PC-9 (cell line): ENCODE measurements at regions not wholly inside any gene's neighbourhood (a gene's known extent, or its start where the extent isn't known, plus 50 kb on each side); places are given as distances from the start of the nearest gene placed in this dataset.
A peak's percentile ranks its signal among the peaks of the same experiment; 100 is the strongest.

Source experiments
- BruUV-seq: library from RNA; stranded (reverse); fragments of 400-500 nt; replicated peaks from 2 replicates; lab custom pipeline; 2021; lab: Mats Ljungman, UMichigan
- CTCF ChIA-PET: fragments of 300-600 bp; sonication (Branson Sonifier 250); formaldehyde crosslinking; loops from one replicate; lab custom pipeline; 2022; ENCODE audit warnings: antibody characterized with exemption; lab: Charles Lee
- POLR2A ChIA-PET: fragments of 300-600 bp; sonication (Branson Sonifier 250); formaldehyde crosslinking; loops from one replicate; lab custom pipeline; 2022; ENCODE audit warnings: antibody characterized with exemption; ENCODE audit not compliant: unreplicated experiment; lab: Charles Lee
- DNase-seq, 2 experiments: peaks; one replicate each; pipeline versions ENCODE4 v3.0.0 to v3.0.0-alpha.2; 2015 to 2022; ENCODE audit warnings: mixed read lengths in 1 of 2
- H2AFZ ChIP-seq: fragments of 200-600 bp; sonication (generic); 2 replicates; pipeline ENCODE4 v1.8.1; 2017; ENCODE audit warnings: antibody characterized with exemption
- H3F3A ChIP-seq: fragments of 200-600 bp; sonication (generic); 2 replicates; pipeline ENCODE4 v1.8.1; 2017; ENCODE audit warnings: antibody characterized with exemption, mild to moderate bottlenecking, low read depth; ENCODE audit not compliant: insufficient read depth
- H3K27ac ChIP-seq: fragments of 200-600 bp; sonication (generic); 2 replicates; pipeline ENCODE4 v1.6.1; 2016; ENCODE audit warnings: mixed run types
- H3K27me3 ChIP-seq: fragments of 200-600 bp; sonication (generic); 2 replicates; pipeline ENCODE4 v1.6.1; 2016; ENCODE audit warnings: low read depth, mixed run types; ENCODE audit not compliant: insufficient read depth
- H3K36me3 ChIP-seq: fragments of 200-600 bp; sonication (generic); 2 replicates; pipeline ENCODE4 v1.6.1; 2016; ENCODE audit warnings: low read depth, mixed run types
- H3K4me1 ChIP-seq: fragments of 200-600 bp; sonication (generic); replicated peaks from 2 replicates; pipeline ENCODE4 v1.6.1; 2016; ENCODE audit warnings: mixed run types; ENCODE audit not compliant: insufficient read depth
- H3K4me2 ChIP-seq: fragments of 200-600 bp; sonication (generic); 2 replicates; pipeline ENCODE4 v1.6.1; 2017; ENCODE audit warnings: mixed run types
- H3K4me3 ChIP-seq: fragments of 200-600 bp; sonication (generic); 2 replicates; pipeline ENCODE4 v1.6.1; 2016; ENCODE audit warnings: mixed run types
- H3K79me2 ChIP-seq: fragments of 200-600 bp; sonication (generic); 2 replicates; pipeline ENCODE4 v1.6.1; 2017; ENCODE audit warnings: low read depth, mixed run types
- H3K9me2 ChIP-seq: fragments of 200-600 bp; sonication (generic); 2 replicates; pipeline ENCODE4 v1.8.1; 2017; ENCODE audit warnings: mild to moderate bottlenecking; ENCODE audit not compliant: insufficient read depth
- H3K9me3 ChIP-seq: fragments of 200-600 bp; sonication (generic); 2 replicates; pipeline ENCODE4 v1.8.1; 2016; ENCODE audit warnings: low read depth; ENCODE audit not compliant: insufficient read depth
- H4K20me1 ChIP-seq: fragments of 200-600 bp; sonication (generic); 2 replicates; pipeline ENCODE4 v1.8.1; 2017; ENCODE audit not compliant: insufficient read depth
- EZH2 ChIP-seq: fragments of 200-600 bp; sonication (generic); IDR thresholded peaks from 2 replicates; pipeline ENCODE4 v1.8.0; 2017; ENCODE audit warnings: antibody characterized with exemption, low read depth
- intact Hi-C: fragments of 100-400 bp; cut with micrococcal nuclease; formaldehyde crosslinking; loops from one replicate; pipeline ENCODE4 v1.10.0; 2022; ENCODE audit not compliant: unreplicated experiment
- TF ChIP-seq, protein P1 (sequence below): fragments of 200-600 bp; sonication (generic); conservative IDR thresholded peaks from 2 replicates; pipeline ENCODE4 v1.6.1; 2017; ENCODE audit warnings: mixed run types, antibody characterized with exemption, mild to moderate bottlenecking, moderate library complexity

DNA sequence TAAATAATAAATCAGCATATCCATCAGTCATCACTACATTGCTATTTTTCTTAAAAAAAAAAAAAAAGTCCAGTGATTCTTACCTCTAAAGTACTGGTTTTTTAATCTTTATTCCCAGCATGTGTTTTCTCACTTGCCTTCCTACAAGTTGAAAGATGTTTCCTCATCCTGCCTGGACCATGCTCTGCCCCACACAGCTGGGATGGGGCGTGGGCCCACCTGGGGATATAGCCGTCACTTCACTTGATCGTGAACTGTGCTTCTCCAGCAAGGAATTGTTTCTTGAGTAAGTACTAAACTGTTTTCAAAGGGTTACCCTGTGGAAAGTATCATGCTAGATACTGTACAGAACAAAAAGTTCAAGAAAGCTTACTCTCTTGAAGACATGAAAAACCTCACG lies 212.6 kb upstream of the HTR1E start:
- no peaks in the 10 kb centered on the region for H3K79me2 ChIP-seq
- no TSS peak for BruUV-seq
- peaks cover 25% of the 10 kb centered on the region; the same call in 1 of the 2 replicates for H3K4me1 ChIP-seq
- H3K4me2 ChIP-seq = no peak overlapping the region
- ChIA-PET POLR2A (no interaction called here), CTCF (no interaction called here)
- no peaks in the 10 kb centered on the region for H4K20me1 ChIP-seq
- H3K9me3 ChIP-seq = no peaks in the 10 kb centered on the region
- no peaks in the 10 kb centered on the region for H3K9me2 ChIP-seq
- H3K27ac ChIP-seq = no peak overlapping the region
- H3K4me3 ChIP-seq = no peak overlapping the region
- intact Hi-C loops = no loop called here
- no peaks in the 10 kb centered on the region for H3K27me3 ChIP-seq
- no peaks in the 10 kb centered on the region for H3K36me3 ChIP-seq
- no peak overlapping the region for H2AFZ ChIP-seq
- H3F3A ChIP-seq = no peaks in the 10 kb centered on the region
- TF ChIP-seq, protein P1, sequence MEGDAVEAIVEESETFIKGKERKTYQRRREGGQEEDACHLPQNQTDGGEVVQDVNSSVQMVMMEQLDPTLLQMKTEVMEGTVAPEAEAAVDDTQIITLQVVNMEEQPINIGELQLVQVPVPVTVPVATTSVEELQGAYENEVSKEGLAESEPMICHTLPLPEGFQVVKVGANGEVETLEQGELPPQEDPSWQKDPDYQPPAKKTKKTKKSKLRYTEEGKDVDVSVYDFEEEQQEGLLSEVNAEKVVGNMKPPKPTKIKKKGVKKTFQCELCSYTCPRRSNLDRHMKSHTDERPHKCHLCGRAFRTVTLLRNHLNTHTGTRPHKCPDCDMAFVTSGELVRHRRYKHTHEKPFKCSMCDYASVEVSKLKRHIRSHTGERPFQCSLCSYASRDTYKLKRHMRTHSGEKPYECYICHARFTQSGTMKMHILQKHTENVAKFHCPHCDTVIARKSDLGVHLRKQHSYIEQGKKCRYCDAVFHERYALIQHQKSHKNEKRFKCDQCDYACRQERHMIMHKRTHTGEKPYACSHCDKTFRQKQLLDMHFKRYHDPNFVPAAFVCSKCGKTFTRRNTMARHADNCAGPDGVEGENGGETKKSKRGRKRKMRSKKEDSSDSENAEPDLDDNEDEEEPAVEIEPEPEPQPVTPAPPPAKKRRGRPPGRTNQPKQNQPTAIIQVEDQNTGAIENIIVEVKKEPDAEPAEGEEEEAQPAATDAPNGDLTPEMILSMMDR = no peak
- TF ChIP-seq EZH2 = no peak
- no peak for DNase-seq

DNA sequence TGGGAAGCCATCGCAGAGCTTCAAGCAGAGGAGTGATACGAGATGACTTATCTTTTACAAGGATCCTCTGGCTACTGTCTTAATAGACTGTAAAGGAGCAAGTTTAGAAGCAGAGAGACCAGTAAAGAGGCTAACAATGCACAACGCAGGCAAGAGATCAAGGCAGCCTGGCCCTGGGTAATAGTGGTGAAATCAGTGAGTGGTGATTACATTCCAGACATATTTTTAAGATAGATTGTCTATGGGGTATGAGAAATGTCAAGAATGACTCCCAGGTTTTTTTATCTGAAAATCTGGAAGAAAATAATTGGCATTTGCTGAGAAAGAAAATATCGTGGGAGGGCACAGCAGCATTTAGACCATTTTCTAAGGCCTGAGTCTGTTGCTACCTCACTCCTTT lies 213.6 kb upstream of the HTR1E start:
- Histone ChIP-seq H3K36me3 (no peaks in the 10 kb centered on the region), H2AFZ (no peak overlapping the region), H3K27ac (peak overlapping the region; percentile 76), H3K9me2 (no peaks in the 10 kb centered on the region), H3K4me1 (peaks cover 25% of the 10 kb centered on the region; the same call in 1 of the 2 replicates), H3K4me3 (no peak overlapping the region), H4K20me1 (no peaks in the 10 kb centered on the region), H3F3A (no peaks in the 10 kb centered on the region), H3K9me3 (no peaks in the 10 kb centered on the region), H3K4me2 (peak overlapping the region; percentile 58), H3K79me2 (no peaks in the 10 kb centered on the region), H3K27me3 (no peaks in the 10 kb centered on the region)
- BruUV-seq = no TSS peak
- CTCF ChIA-PET = no interaction called here
- POLR2A ChIA-PET = interaction anchor here (0.5 kb wide), 1 partner anchor 60 kb away, joined by 3 read pairs; no protein-coding TSS in a partner anchor
- intact Hi-C loops = no loop called here
- DNase-seq = peak; percentile 30 to 53
- TF ChIP-seq EZH2 = no peak
- TF ChIP-seq, protein P1 = no peak

DNA sequence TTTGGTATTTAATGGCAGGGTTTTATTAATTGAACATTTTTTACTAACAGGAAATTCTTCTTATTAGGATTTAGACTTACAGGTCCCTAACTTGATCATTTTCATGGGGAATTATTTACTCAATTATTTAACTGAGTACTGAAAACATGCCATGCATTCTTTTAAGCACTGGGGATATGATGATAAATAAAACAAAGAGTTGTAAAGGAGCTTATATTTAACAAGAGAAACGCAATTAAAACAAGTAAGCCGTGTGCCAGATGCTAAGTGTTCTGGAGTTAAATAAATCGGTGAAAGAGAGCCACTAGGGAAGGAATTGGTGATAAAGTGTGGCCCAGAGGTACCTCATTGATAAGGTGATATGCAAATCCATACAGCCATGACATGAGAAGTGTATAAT lies 214.2 kb upstream of the HTR1E start:
- ChIA-PET POLR2A (no interaction called here), CTCF (no interaction called here)
- no peak overlapping the region for H3K4me3 ChIP-seq
- no peaks in the 10 kb centered on the region for H3K27me3 ChIP-seq
- H4K20me1 ChIP-seq = no peaks in the 10 kb centered on the region
- intact Hi-C loops = no loop called here
- H3K9me2 ChIP-seq = no peaks in the 10 kb centered on the region
- peak overlapping the region; percentile 58 for H3K4me2 ChIP-seq
- BruUV-seq = no TSS peak
- 0 out of 2 replicates have a peak overlapping the region, but pooled peaks have one; percentile 62 for H2AFZ ChIP-seq
- H3K79me2 ChIP-seq = no peaks in the 10 kb centered on the region
- no peaks in the 10 kb centered on the region for H3K9me3 ChIP-seq
- peak in 1 of 2 experiments; percentile 56 for DNase-seq
- H3K4me1 ChIP-seq = peaks cover 25% of the 10 kb centered on the region; the same call in 1 of the 2 replicates
- H3F3A ChIP-seq = no peaks in the 10 kb centered on the region
- TF ChIP-seq, protein P1 = no peak
- TF ChIP-seq EZH2 = no peak
- no peaks in the 10 kb centered on the region for H3K36me3 ChIP-seq
- H3K27ac ChIP-seq = peak overlapping the region; percentile 76
